ENCODE measurements at regions not wholly inside any gene's neighbourhood (a gene's known extent, or its start where the extent isn't known, plus 50 kb on each side); places are given as distances from the start of the nearest gene placed in this dataset.

- H3K9me3 Mint-ChIP-seq: peaks cover 11% of the 10 kb centered on the region
- POLR2A ChIA-PET: no interaction called here
- intact Hi-C loops (cut with micrococcal nuclease): no loop called here
- H3K4me1 Mint-ChIP-seq (ENCODE audit: low read depth): no peaks in the 10 kb centered on the region
- H3K27me3 Mint-ChIP-seq: no peaks in the 10 kb centered on the region
- DNase-seq: no peak
- CTCF ChIA-PET: no interaction called here
- no peaks in the 10 kb centered on the region for H3K36me3 Mint-ChIP-seq
- H3K27ac Mint-ChIP-seq: no peak overlapping the region
- no peak overlapping the region for H3K4me3 Mint-ChIP-seq
Observed at GRCh38 chr5:145160679-145161078, 674.5 kb downstream of the PRELID2 start.

- intact Hi-C loops (cut with micrococcal nuclease): no loop called here
- peaks cover 14% of the 10 kb centered on the region for H3K9me3 Mint-ChIP-seq
- no peak overlapping the region for H3K27ac Mint-ChIP-seq
- H3K4me3 Mint-ChIP-seq: no peak overlapping the region
- POLR2A ChIA-PET: no interaction called here
- CTCF ChIA-PET: no interaction called here
- no peaks in the 10 kb centered on the region for H3K4me1 Mint-ChIP-seq (ENCODE audit: low read depth)
- no peaks in the 10 kb centered on the region for H3K36me3 Mint-ChIP-seq
- DNase-seq: no peak
- no peaks in the 10 kb centered on the region for H3K27me3 Mint-ChIP-seq
Observed at GRCh38 chr5:145158730-145159129, 676.4 kb downstream of the PRELID2 start.

- POLR2A ChIA-PET: no interaction called here
- no peak overlapping the region for H3K27ac Mint-ChIP-seq
- no peak for DNase-seq
- no peaks in the 10 kb centered on the region for H3K4me1 Mint-ChIP-seq (ENCODE audit: low read depth)
- H3K36me3 Mint-ChIP-seq: no peaks in the 10 kb centered on the region
- H3K9me3 Mint-ChIP-seq: peaks cover 16% of the 10 kb centered on the region
- H3K4me3 Mint-ChIP-seq: no peak overlapping the region
- intact Hi-C loops (cut with micrococcal nuclease): no loop called here
- no peaks in the 10 kb centered on the region for H3K27me3 Mint-ChIP-seq
- CTCF ChIA-PET: no interaction called here
Observed at GRCh38 chr5:145157841-145158240, 677.3 kb downstream of the PRELID2 start.

GRCh38 chr5:145141534-145141933 lies 693.6 kb downstream of the PRELID2 start:
- intact Hi-C loops (cut with micrococcal nuclease): no loop called here
- CTCF ChIA-PET: no interaction called here
- POLR2A ChIA-PET: no interaction called here

GRCh38 chr5:145130996-145131395 lies 704.1 kb downstream of the PRELID2 start:
- Mint-ChIP-seq H3K27ac (no peak overlapping the region), H3K4me1 (ENCODE audit: low read depth) (no peaks in the 10 kb centered on the region), H3K36me3 (no peaks in the 10 kb centered on the region), H3K27me3 (no peaks in the 10 kb centered on the region), H3K9me3 (peaks cover 3% of the 10 kb centered on the region), H3K4me3 (no peak overlapping the region)
- ChIA-PET CTCF (no interaction called here), POLR2A (no interaction called here)
- intact Hi-C loops (cut with micrococcal nuclease): no loop called here
- DNase-seq: no peak

More at GRCh38 chr5:145141534-145141933, 693.6 kb downstream of the PRELID2 start:
- no peak for DNase-seq
- Mint-ChIP-seq H3K27me3 (no peaks in the 10 kb centered on the region), H3K4me3 (no peak overlapping the region), H3K9me3 (peaks cover 2% of the 10 kb centered on the region), H3K36me3 (no peaks in the 10 kb centered on the region), H3K4me1 (ENCODE audit: low read depth) (no peaks in the 10 kb centered on the region), H3K27ac (no peak overlapping the region)

- Mint-ChIP-seq H3K36me3 (no peaks in the 10 kb centered on the region), H3K4me1 (ENCODE audit: low read depth) (no peaks in the 10 kb centered on the region), H3K27ac (no peak overlapping the region), H3K9me3 (peaks cover 3% of the 10 kb centered on the region), H3K4me3 (no peak overlapping the region), H3K27me3 (no peaks in the 10 kb centered on the region)
- POLR2A ChIA-PET: no interaction called here
- DNase-seq: no peak
- CTCF ChIA-PET: no interaction called here
- intact Hi-C loops (cut with micrococcal nuclease): no loop called here
Observed at GRCh38 chr5:145129797-145130196, 705.3 kb downstream of the PRELID2 start.

GRCh38 chr5:145124806-145125205 lies 710.3 kb downstream of the PRELID2 start:
- Mint-ChIP-seq H3K27me3 (no peaks in the 10 kb centered on the region), H3K27ac (no peak overlapping the region), H3K36me3 (no peaks in the 10 kb centered on the region), H3K9me3 (peaks cover 7% of the 10 kb centered on the region), H3K4me3 (no peak overlapping the region), H3K4me1 (ENCODE audit: low read depth) (no peaks in the 10 kb centered on the region)
- no peak for DNase-seq
- ChIA-PET CTCF (no interaction called here), POLR2A (no interaction called here)
- intact Hi-C loops (cut with micrococcal nuclease): no loop called here

GRCh38 chr5:145118611-145119010 lies 716.5 kb downstream of the PRELID2 start:
- Mint-ChIP-seq H3K9me3 (peaks cover 11% of the 10 kb centered on the region), H3K27ac (no peak overlapping the region), H3K4me1 (ENCODE audit: low read depth) (no peaks in the 10 kb centered on the region), H3K27me3 (no peaks in the 10 kb centered on the region), H3K36me3 (no peaks in the 10 kb centered on the region), H3K4me3 (no peak overlapping the region)
- ChIA-PET CTCF (no interaction called here), POLR2A (no interaction called here)
- no peak for DNase-seq
- intact Hi-C loops (cut with micrococcal nuclease): no loop called here

- H3K4me3 Mint-ChIP-seq: no peak overlapping the region
- DNase-seq: no peak
- POLR2A ChIA-PET: no interaction called here
- H3K27me3 Mint-ChIP-seq: no peaks in the 10 kb centered on the region
- H3K4me1 Mint-ChIP-seq (ENCODE audit: low read depth): no peaks in the 10 kb centered on the region
- CTCF ChIA-PET: no interaction called here
- no peaks in the 10 kb centered on the region for H3K36me3 Mint-ChIP-seq
- peaks cover 14% of the 10 kb centered on the region for H3K9me3 Mint-ChIP-seq
- intact Hi-C loops (cut with micrococcal nuclease): no loop called here
- no peak overlapping the region for H3K27ac Mint-ChIP-seq
Observed at GRCh38 chr5:145118127-145118526, 717.0 kb downstream of the PRELID2 start.

- Mint-ChIP-seq H3K36me3 (no peaks in the 10 kb centered on the region), H3K9me3 (peaks cover 16% of the 10 kb centered on the region), H3K27me3 (no peaks in the 10 kb centered on the region), H3K4me1 (ENCODE audit: low read depth) (no peaks in the 10 kb centered on the region), H3K27ac (no peak overlapping the region), H3K4me3 (no peak overlapping the region)
- intact Hi-C loops (cut with micrococcal nuclease): no loop called here
- CTCF ChIA-PET: no interaction called here
- POLR2A ChIA-PET: no interaction called here
- no peak for DNase-seq
Observed at GRCh38 chr5:145117285-145117684, 717.9 kb downstream of the PRELID2 start.

GRCh38 chr5:145111420-145111819 lies 723.7 kb downstream of the PRELID2 start:
- Mint-ChIP-seq H3K27ac (no peak overlapping the region), H3K27me3 (no peaks in the 10 kb centered on the region), H3K9me3 (peaks cover 13% of the 10 kb centered on the region), H3K4me3 (no peak overlapping the region), H3K4me1 (ENCODE audit: low read depth) (no peaks in the 10 kb centered on the region), H3K36me3 (no peaks in the 10 kb centered on the region)
- POLR2A ChIA-PET: no interaction called here
- intact Hi-C loops (cut with micrococcal nuclease): no loop called here
- no peak for DNase-seq
- CTCF ChIA-PET: no interaction called here

- H3K4me1 Mint-ChIP-seq (ENCODE audit: low read depth): no peaks in the 10 kb centered on the region
- H3K9me3 Mint-ChIP-seq: peaks cover 16% of the 10 kb centered on the region
- CTCF ChIA-PET: no interaction called here
- no peak overlapping the region for H3K4me3 Mint-ChIP-seq
- no peak overlapping the region for H3K27ac Mint-ChIP-seq
- no peaks in the 10 kb centered on the region for H3K36me3 Mint-ChIP-seq
- H3K27me3 Mint-ChIP-seq: no peaks in the 10 kb centered on the region
- DNase-seq: no peak
- POLR2A ChIA-PET: no interaction called here
- intact Hi-C loops (cut with micrococcal nuclease): no loop called here
Observed at GRCh38 chr5:145110834-145111233, 724.3 kb downstream of the PRELID2 start.

GRCh38 chr5:145110181-145110580 lies 725.0 kb downstream of the PRELID2 start:
- POLR2A ChIA-PET: no interaction called here
- CTCF ChIA-PET: no interaction called here
- DNase-seq: no peak
- intact Hi-C loops (cut with micrococcal nuclease): no loop called here
- Mint-ChIP-seq H3K27ac (no peak overlapping the region), H3K4me1 (ENCODE audit: low read depth) (no peaks in the 10 kb centered on the region), H3K27me3 (no peaks in the 10 kb centered on the region), H3K4me3 (no peak overlapping the region), H3K9me3 (peaks cover 18% of the 10 kb centered on the region), H3K36me3 (no peaks in the 10 kb centered on the region)

- intact Hi-C loops (cut with micrococcal nuclease): no loop called here
- peaks cover 12% of the 10 kb centered on the region for H3K9me3 Mint-ChIP-seq
- H3K27ac Mint-ChIP-seq: no peak overlapping the region
- DNase-seq: no peak
- no peak overlapping the region for H3K4me3 Mint-ChIP-seq
- CTCF ChIA-PET: no interaction called here
- no peaks in the 10 kb centered on the region for H3K36me3 Mint-ChIP-seq
- no peaks in the 10 kb centered on the region for H3K4me1 Mint-ChIP-seq (ENCODE audit: low read depth)
- POLR2A ChIA-PET: no interaction called here
- H3K27me3 Mint-ChIP-seq: no peaks in the 10 kb centered on the region
Observed at GRCh38 chr5:145105384-145105783, 729.8 kb downstream of the PRELID2 start.

Measured in activated CD4-positive, alpha-beta memory T cell treated with anti-CD3 and anti-CD28 coated beads for 36 hours (primary cell).